ENCODE measurements at regions not wholly inside any gene's neighbourhood (a gene's known extent, or its start where the extent isn't known, plus 50 kb on each side); places are given as distances from the start of the nearest gene placed in this dataset.
"Not testable (repeated sequence)": the region's sequence is repeated elsewhere in the genome, so short reads cannot be mapped to it uniquely, and the experiment has no call there.

DNA sequence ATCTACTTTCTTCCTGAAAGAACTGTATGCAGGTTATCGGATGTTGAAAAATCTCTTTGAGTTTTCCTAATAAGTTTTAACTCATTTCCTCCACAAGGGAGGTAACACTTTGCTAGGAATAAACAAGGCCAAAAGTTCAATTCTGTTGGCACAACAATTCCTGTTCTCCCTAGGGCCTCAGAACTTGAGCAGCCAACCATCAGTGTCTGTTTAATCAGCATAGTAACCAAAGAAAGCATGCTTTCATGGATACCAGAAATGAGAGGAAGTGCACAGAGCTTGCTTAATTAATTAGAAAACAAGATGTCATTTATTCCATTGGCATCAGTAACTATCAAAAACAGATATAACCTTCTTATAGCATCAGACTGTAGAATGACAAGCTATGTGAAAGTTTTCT is 503.2 kb upstream of the CNTNAP5 start:
- no peak for DNase-seq
- no peak for ATAC-seq

GRCh38 chr2:123522498-123522897 is 502.6 kb upstream of the CNTNAP5 start:
- intact Hi-C loops (cut with DNase I); DNase-seq; ATAC-seq: not testable (repeated sequence)

More for the DNA sequence above, 503.2 kb upstream of the CNTNAP5 start:
- no peak overlapping the region for H3K27ac ChIP-seq
- H3K4me1 ChIP-seq, result no peaks in the 10 kb centered on the region
- intact Hi-C loops (cut with DNase I), result no loop called here
- no peak overlapping the region for H3K4me3 ChIP-seq
- H3K36me3 ChIP-seq, result no peaks in the 10 kb centered on the region
- H3K27me3 ChIP-seq (ENCODE audit: low read depth), result no peaks in the 10 kb centered on the region
- no peaks in the 10 kb centered on the region for H3K9me3 ChIP-seq
- TF ChIP-seq CTCF (IDR thresholded peaks at IDR 0.05), result no peak

DNA sequence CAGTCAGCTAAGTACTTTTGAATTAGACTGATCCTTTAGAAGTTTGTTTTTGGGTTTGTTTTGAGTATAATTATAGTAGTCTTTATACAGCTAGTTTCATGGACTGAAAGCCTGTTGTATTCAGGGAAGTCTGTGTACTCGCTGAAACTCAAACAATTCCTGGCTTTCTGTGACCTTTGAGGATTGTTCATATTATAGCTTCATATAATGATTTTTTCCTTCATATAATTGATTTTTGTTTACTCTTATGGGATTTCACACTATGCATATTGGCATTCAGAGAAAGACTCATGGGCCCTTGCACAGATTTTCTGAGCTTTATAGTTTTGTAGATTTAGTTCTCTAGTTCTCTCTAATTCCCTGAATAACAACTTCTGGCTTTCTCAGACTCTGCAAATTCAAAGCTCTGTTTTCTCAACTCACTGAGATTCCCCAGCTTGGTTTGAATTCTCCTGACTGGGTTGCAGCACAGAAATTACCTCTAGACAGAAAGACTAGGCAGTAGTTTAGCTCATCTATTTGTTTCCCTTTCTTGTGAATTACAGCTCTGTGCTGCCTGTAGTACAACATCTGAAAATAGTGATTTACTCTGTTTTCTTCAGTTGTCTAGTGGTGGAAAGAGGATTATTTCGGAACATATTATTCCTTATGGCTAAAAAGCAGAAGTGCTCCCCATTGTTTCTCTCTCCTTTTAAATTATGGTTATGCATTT is 495.9 kb upstream of the CNTNAP5 start:
- H3K4me1 ChIP-seq, result no peaks in the 10 kb centered on the region
- ATAC-seq (no peak), DNase-seq (no peak)
- intact Hi-C loops (cut with DNase I), result no loop called here
- no peaks in the 10 kb centered on the region for H3K9me3 ChIP-seq
- H3K27me3 ChIP-seq (ENCODE audit: low read depth), result no peaks in the 10 kb centered on the region
- no peak overlapping the region for H3K27ac ChIP-seq
- H3K4me3 ChIP-seq, result no peak overlapping the region
- no peaks in the 10 kb centered on the region for H3K36me3 ChIP-seq
- no peak for TF ChIP-seq CTCF (IDR thresholded peaks at IDR 0.05)

More at GRCh38 chr2:123522498-123522897, 502.6 kb upstream of the CNTNAP5 start:
- not testable (repeated sequence) for H3K27me3 ChIP-seq (ENCODE audit: low read depth); H3K4me3 ChIP-seq; H3K27ac ChIP-seq; H3K4me1 ChIP-seq; H3K36me3 ChIP-seq; H3K9me3 ChIP-seq

GRCh38 chr2:123530004-123530403 is 495.1 kb upstream of the CNTNAP5 start:
- Histone ChIP-seq H3K9me3 (no peaks in the 10 kb centered on the region), H3K4me3 (no peak overlapping the region), H3K4me1 (no peaks in the 10 kb centered on the region), H3K27ac (no peak overlapping the region), H3K36me3 (no peaks in the 10 kb centered on the region), H3K27me3 (ENCODE audit: low read depth) (no peaks in the 10 kb centered on the region)
- intact Hi-C loops (cut with DNase I), result no loop called here
- DNase-seq, result no peak
- no peak for TF ChIP-seq CTCF (IDR thresholded peaks at IDR 0.05)
- no peak for ATAC-seq

DNA sequence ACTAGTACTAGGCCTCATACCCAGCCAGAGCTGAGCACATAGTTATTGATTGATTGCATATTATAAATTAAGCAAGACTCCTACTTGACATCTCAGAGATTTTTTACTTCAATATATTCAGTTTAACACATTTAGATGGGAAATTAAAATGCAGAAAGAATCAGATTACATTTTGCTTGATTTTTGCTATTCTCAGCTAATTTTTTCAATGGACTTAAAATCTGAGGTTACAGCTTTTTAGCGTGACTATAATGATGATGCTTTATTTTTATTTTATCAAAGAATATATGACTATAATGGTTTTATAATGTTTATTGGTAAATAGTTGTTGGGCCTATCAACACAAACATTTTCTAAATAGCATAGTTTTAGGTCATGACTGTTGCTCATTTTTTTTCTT is 493.0 kb upstream of the CNTNAP5 start:
- DNase-seq (no peak), ATAC-seq (no peak)
- peaks cover 3% of the 10 kb centered on the region for H3K9me3 ChIP-seq
- H3K36me3 ChIP-seq, result no peaks in the 10 kb centered on the region
- no peaks in the 10 kb centered on the region for H3K4me1 ChIP-seq
- no peak overlapping the region for H3K4me3 ChIP-seq
- TF ChIP-seq CTCF (IDR thresholded peaks at IDR 0.05), result no peak
- intact Hi-C loops (cut with DNase I), result no loop called here
- no peak overlapping the region for H3K27ac ChIP-seq
- no peaks in the 10 kb centered on the region for H3K27me3 ChIP-seq (ENCODE audit: low read depth)

DNA sequence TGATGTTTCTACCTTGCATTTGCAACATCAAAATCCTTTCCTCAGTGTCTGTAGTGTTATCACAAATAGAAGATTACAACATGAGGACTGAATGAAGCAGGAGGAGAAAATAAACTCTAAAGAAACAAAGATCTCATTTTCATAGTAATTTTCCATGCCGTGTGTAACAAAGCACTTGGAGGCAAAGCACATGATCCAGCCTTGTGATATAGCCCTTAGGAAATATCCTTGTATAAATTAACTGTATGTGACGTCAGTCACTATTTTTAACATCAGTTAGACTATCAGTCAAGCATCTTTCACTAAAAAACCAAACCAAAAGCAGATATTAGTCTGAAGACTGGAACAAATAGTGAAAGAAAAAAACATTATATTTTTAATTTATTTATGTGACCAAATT is 492.1 kb upstream of the CNTNAP5 start:
- intact Hi-C loops (cut with DNase I), result no loop called here
- Histone ChIP-seq H3K27me3 (ENCODE audit: low read depth) (no peaks in the 10 kb centered on the region), H3K4me1 (no peaks in the 10 kb centered on the region), H3K36me3 (no peaks in the 10 kb centered on the region), H3K27ac (no peak overlapping the region), H3K4me3 (no peak overlapping the region), H3K9me3 (peaks cover 11% of the 10 kb centered on the region)
- DNase-seq (no peak), ATAC-seq (no peak)
- no peak for TF ChIP-seq CTCF (IDR thresholded peaks at IDR 0.05)
